ENCODE measurements at regions not wholly inside any gene's neighbourhood (a gene's known extent, or its start where the extent isn't known, plus 50 kb on each side); places are given as distances from the start of the nearest gene placed in this dataset.
A peak's percentile ranks its signal among the peaks of the same experiment; 100 is the strongest.

- no peak for DNase-seq
Observed at GRCh38 chr3:177930771-177931170, 605.5 kb upstream of the KCNMB2 start.

DNA sequence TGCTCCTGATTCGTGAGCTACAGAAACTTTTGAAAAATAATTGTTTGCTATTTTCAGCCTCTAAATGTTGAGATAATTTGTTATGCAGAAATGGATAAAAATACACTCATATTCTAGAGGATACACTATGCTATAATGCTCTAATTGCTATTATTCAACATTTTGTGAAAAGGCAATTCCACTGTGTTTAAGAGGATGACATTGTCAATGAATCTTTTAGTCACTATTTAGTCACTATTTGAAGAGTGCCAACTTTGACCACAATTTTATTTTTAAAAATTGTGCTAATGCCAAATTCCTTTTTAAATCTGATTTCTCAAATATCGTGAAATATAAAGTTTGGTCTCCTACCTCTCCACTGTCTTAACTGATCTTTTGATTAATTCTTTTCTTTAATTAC is 604.9 kb upstream of the KCNMB2 start:
- DNase-seq: no peak

DNA sequence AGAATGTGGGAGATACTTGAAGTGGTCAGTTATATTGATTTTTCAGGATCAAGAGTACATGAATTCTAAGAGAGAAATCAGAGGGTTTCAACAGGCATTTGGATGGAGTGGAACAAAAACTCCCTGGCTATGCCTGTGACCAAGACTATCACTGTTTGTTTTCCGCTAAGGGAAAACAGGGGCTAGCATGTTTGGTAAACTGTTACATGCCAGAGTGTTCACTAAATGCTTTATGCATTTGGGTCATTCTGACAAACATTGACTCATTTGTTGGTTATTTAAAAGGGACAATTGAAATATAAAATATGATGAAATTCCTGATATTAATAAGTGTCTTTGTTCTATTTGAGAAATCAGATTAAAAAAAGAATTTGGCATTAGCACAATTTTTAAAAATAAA is 603.9 kb upstream of the KCNMB2 start:
- no peak for DNase-seq

DNA sequence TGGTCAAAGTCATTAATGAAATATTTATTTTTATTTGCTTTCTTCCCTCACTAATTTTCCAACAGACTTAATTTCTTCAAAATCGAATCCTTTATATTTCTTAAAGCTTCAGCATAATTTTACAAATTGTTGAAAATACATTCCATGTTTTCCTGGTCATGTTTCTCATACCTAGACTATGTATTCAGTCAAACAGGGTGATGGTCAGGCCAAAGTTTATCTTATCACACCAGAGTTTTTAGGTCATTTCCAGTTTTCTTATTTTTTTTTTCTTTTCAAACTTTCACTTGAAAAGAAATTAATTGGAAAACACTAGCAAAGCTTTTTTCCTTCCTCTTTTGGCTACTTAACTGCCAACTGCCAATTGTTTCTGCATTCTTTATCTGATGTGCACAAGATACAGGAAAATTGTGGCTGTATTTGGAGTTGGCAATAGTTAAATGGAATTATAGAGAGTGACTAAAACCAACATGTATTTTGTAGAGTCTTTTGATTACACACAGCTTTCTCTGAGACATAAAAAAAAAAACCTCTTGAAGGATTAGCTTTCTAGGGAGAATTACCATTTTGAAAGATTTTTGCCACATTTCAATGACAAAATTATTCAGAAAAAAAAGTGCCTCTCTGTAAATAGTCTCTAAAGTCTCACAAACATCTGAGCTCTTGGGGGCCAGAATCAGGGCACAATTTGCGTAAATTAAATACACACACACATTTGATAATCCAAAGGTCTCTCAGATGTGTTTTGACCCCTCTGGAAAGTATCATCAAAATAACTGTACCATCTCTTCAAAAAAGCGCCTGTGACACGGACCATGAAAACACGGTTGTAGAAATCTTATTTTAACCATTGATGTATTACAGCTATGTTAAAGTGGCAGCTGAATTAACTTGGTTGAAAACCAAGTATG is 603.2 kb upstream of the KCNMB2 start:
- peak; percentile 74 for DNase-seq

DNA sequence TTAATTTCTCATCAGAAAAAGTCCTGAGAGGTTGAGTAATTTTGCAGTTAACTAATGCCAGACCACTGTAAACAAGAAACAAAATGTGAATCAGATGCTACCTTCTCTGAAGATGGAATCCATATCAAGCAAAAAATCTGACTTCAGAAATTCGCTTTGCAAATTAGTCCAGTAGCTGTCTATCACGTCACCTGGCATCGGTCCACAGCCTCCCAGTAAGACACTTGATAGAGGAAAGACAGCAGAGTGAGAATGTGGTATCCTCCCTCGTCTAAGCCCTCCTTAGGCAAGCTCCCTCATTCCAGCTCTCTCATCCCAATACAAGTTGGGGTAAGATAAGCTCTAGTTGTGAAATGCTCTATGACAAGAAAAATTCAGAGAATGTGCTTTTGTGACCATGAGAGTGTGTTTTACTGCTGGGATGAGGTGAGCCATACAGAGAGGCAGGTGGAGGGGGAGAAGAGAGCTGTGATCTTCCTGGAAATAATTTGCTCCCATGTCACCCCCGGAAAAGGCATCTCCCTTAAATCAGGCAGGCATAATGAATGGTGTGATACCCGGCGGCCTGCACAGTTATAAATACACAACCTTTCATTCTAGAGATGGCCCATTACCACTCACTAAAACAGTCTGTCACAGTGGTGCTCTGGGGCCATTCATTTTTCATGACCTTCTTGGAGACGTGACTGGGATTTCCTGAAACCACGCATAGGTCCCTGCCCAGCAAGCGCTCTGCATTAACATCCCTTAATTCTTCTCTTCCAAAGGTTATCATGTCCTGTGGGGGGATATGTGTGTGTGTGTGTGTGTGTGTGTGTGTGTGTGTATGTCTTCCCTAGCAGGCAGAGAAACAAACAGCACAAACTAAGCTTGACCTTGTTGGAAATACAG is 602.0 kb upstream of the KCNMB2 start:
- no peak for DNase-seq

DNA sequence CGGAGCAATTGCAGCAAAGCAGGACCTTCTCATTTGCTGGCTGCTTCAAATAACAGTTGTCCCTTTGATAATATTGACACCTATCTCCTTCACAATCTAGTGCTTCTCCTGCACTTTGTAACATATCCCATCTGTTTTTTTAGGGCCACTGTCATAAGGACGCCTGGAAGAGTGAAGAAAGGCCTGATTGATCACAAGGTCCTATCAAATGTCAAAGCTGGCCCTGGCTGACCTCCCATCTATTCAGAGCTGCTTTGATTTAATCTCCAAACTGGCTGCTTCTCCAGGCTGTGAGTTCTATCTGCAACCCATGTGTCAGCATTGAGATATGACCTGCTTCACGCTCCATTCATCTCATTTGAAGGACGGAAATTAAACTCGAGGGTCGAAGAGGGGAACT is 601.2 kb upstream of the KCNMB2 start:
- DNase-seq: no peak

DNA sequence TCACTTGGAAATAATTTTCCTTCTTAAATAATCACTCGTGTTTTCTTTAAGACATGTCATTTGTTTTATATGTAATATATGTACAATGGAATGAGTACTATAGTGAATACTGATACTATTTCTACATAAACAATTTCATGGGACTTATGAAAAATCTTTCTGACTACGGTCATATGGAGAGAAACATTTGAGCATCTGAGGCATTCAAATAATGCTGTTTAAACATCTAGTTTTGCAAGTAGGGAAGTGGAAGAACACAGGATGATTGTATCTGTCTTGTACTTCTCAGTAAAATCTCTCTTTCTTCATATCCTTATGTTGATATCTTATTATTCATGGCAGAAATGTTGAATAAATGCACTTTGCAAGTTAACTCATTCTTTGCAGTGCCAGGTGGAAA is 599.5 kb upstream of the KCNMB2 start:
- no peak for DNase-seq

- no peak for DNase-seq
Observed at GRCh38 chr3:177942911-177943310, 593.3 kb upstream of the KCNMB2 start.

DNA sequence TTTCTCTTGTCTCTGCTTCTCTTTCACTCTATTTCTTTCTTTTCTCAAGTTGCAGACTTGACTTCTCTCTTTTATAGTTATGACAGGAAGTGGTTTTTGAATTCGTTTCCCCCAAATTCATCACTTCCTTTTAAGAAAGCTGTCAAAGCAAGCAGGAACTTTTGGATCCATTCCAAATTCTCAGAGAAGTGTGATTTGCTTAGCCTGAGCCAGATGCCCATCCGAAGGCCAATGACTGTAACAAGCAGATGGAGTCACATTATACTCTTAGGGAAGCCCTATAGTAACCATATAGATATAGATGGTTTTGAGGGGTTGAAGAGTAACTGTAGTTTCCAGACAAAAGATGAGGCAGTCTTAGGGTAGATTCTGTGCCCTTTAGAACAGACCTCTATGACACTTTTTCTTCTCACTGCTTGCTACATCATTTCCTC is 592.0 kb upstream of the KCNMB2 start:
- peak; percentile 82 to 89 for DNase-seq

DNA sequence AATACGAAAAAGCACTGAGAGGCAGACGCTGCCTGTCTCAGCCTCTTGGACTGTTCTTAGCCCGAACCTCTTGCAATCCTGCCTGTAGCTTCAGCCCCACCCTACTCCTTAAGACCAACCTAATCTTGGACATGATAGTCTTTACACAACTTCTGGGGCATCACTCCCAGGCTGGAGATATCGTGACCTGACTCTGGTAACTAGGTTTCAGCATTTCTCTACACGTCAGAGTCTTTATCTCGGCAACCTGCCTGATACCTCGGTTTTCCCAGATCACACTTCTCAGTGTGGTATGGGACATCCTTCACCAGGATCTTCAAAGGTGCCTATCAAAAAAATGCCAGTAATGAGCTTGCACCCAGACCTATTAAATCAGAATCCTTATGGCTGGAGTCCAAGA is 590.2 kb upstream of the KCNMB2 start:
- DNase-seq: no peak

DNA sequence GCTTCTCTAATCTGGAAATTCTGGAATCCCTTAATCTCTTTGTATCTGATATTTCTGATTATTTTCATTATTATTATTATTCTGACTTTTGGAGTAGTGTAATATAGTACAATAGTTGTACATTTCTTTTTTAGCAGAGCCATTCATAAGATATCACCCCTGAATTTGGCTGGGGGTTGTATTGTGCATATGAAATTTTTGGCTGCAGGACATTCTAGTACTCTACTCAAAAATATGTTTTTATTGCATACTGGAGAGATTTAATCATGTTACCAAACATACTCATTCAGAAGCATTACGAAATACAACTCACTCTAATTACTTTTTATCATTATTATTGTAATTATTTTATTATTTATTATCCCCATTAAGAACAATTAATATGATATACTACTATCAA is 589.7 kb upstream of the KCNMB2 start:
- no peak for DNase-seq

DNA sequence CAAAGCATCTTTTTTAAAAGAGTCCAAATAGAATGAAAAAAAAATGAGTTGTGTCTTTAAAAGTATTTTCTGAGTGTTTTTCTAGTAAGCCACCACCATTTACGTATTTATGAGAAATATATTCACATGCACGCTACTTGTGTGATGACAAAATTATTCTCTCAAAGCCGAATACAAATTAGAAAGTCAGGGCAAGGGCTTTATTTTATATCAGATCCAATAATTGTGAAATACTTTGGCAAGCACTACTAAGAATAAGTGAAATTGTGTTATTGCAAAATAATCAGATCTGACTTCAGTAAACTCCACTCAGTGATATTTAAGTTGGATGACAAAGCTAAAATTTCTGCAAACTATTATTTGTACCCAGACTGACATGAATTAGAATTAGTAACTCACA is 589.3 kb upstream of the KCNMB2 start:
- DNase-seq: no peak

- DNase-seq: no peak
Observed at GRCh38 chr3:177947901-177948300, 588.3 kb upstream of the KCNMB2 start.

DNA sequence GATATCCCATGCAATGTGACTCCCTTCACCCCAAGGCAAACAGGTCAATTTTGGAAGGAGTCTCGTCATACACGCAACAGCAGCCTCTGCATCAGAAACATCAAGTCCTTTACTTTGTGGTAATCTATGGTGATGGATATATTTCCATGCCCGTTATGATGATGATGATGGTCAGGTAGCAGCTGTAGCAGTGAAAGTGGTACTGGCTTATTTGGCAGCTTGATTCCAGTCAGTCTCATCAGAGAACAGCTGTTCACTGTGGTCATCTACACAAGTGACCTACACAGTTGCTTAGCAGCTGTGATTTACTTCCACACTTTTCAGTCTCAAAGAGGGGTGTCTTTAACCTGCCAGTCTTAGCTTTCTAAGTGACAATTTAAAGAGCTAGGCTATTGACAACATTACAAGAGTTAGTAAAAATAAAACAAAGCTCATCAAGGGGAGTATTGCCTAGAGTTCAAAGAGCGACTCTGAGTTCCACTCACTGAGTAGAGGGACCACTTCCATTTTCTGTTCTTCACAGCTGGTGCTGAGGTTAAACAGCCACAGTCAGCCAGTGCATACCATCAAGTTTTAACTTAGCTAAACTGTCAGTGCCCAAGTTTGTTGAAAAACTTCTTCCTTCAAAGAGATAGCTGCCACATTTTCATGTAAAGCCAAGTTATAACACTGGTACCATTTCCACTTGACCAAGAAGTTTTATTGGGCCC is 587.4 kb upstream of the KCNMB2 start:
- DNase-seq: no peak

- DNase-seq: no peak
Observed at GRCh38 chr3:177959188-177959587, 577.0 kb upstream of the KCNMB2 start.

DNA sequence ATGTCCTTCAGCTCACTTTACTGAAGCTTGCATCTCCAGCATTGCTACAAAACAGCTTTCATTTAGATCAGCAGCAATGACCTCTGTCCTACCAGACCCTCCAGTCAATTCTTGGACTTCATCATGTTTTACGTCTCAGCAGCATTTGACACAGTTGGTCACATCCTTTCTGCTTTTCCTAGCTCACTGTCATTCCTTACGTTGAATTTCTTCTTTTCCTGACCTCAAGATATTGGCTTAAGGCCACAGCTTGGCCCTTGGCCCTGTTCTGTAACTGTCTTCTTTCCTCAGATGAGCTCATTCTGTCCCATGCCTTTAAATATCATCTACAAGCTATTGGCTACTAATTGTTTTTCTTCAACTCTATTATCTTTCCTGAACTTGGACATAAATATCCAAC is 576.2 kb upstream of the KCNMB2 start:
- no peak for DNase-seq

DNA sequence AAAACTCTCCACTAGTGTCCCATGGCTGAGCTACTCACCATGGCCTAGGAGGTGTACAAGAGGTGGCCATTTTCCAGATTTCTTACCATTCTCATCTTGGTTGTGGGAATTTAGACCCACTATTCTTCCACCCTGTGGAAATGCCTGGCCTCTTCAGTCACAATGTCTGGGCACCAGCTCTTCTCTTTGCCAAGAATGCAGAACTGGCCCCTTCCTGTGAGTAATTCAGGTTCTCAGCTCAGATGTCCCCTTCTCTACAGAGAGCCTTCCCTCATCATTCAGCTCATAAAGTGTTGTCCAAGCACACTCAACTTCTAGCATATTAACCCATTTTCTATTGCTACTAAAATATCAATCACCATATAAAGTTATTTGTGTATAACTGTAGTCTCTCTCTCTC is 575.5 kb upstream of the KCNMB2 start:
- DNase-seq: no peak

DNA sequence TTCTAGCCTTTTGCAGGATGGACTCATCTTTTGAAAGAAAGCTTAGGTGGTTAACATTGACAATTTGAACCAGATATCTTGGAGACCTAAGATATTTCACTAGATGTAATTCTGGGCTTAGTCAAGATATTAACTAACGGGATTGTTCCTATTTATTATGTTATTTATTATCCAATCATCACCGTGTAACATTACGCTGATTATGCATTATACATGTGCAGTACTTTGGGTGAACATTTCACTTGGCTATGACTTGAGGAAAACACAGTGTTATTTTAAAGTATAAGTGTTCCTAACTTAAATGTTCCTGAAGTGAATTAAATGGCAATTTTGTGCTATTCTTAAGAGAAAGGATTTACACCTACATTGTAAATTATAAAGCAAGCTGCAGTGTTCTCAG is 574.5 kb upstream of the KCNMB2 start:
- DNase-seq: no peak

DNA sequence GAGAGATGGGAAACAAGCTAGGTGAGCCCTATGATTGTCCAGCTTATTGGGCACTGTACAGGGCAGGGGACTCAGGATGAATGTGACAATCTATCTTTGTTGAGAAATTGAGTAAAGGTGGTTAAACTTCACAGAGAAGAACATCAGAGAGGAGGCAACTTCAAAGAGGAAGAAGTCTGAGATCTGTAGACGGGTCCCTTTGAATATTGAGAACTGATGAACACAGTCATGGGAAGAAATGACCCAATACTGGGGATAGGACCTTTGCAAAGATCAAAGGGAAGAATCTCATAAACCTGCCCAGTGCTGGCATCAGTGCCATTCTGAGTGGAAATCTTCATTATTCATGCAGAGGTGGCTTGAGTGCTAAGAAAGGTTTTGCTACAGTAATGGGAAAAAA is 569.7 kb upstream of the KCNMB2 start:
- no peak for DNase-seq

- no peak for DNase-seq
Observed at GRCh38 chr3:177968891-177969290, 567.3 kb upstream of the KCNMB2 start.

DNA sequence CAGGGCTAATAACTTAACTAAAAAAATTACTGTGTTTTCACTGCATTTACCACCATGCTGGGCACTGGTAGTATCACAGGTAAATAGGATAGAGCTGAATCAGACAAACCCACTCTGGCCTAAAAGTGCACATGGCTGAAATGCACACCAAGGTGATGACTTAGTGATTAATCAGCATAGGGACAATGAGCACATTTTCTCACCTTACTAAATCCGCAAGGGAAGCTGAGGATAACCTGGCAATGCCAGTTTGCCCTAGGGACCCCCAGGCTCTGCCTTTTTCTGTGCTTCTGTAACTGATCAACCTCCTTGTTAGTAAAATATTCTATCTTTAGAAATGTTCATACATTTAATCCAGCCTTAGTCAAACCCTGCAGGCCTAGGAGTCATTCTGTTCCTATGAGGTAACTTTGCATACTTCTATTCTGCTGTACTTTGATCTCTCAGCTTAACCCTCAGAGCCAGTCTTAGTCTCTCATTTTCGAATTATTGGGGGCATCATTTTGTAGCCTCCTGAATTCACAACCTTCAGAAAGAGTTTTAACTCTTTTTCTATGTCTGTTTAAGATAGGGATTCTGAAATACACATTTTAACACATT is 562.9 kb upstream of the KCNMB2 start:
- no peak for DNase-seq

DNA sequence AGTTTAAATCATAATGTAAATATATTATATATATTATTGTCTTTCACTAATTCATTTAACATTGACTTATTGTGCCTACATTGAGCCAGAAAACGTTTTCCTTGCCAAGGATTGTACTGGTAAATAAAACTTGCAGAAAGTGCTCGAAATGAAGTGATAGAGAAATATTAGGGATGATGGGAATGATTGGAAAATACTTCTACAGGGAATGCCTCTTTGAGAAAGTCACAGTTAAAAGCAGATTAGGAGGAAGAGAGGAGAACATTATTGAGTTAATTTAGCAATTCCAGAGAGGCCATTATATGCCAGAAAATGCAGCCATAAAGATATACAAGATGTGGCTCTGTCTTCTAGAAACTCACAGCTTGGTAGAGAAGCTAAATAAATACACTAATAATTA is 560.0 kb upstream of the KCNMB2 start:
- no peak for DNase-seq

DNA sequence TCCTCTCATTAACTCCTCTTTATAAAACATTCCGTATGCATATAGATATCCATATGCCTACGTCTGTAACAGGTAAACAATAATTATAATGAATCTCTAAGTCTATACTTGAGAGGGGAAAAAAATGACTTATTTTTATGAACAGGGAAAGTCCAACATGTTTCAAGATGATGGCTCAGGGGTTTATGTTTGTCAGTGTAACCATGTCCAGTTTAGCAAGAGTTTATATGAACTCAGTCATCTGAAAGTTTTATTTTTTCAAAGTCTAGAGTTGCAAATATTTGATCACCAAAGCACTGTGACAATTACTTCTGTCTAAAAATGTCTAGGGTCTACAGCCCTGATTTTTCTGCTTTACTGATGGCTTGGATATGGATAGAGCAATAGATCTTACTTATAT is 559.4 kb upstream of the KCNMB2 start:
- no peak for DNase-seq

Data from Kasumi-1 (cell line).